ENCODE measurements at regions not wholly inside any gene's neighbourhood (a gene's known extent, or its start where the extent isn't known, plus 50 kb on each side); places are given as distances from the start of the nearest gene placed in this dataset.

DNA sequence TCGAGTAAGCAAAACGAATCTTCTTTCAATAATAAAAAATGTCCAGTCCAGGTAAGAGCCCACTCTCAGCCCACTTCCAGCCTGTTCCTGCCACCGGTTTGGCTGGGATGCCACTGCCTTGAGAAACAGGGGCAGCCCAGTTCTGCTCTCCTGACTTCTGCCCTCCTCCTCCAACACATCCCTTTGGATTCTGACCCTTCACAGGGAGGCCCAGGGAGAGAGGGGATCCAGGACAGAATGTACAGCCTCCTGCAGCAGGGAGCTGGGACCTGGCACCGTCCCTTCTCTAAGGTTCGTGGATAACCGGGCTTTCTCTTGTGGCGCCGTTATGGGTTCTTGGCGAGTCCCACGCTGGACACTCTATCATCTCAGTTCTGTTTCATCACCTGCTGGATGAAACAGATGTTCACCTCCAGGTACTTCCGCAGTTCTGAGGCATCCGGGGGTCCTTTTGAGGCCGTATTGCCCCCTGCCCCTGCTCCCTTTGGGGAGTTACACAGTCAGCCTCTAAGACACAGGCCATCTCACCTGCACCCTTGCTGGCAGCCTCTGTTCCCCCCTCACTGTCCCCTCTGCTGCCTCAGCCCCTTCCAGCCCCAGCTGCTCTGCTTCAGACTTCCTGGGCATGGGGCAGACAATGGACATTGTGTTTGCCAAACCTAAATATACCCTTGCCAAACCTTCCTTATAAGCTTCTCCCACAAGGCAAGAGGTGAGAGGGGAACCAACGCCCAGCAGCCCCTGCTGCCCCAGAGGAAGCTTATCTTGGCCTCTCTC is 203.8 kb upstream of the ZMIZ1 start:
- no peak for DNase-seq (ENCODE audit: low read depth in 4 of 4, low spot score in 2 of 4)

DNA sequence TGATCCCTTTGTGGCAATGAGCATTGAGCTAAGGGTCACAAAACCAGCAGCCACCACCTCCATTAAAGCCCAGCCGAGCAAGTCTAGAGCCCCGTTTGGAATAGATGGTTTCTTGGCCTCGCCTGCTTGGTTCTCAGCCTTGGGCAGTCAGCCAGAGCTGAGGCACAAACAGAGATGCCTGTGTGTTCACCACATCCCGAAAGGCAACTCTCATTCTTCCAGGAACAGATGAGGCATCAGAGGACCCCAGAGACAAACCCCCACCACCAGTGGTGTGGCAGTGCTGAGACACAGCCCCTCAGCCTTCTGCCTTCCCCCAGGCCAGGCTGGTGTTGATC is 203.3 kb upstream of the ZMIZ1 start:
- DNase-seq (ENCODE audit: low read depth in 4 of 4, low spot score in 2 of 4) = no peak

DNA sequence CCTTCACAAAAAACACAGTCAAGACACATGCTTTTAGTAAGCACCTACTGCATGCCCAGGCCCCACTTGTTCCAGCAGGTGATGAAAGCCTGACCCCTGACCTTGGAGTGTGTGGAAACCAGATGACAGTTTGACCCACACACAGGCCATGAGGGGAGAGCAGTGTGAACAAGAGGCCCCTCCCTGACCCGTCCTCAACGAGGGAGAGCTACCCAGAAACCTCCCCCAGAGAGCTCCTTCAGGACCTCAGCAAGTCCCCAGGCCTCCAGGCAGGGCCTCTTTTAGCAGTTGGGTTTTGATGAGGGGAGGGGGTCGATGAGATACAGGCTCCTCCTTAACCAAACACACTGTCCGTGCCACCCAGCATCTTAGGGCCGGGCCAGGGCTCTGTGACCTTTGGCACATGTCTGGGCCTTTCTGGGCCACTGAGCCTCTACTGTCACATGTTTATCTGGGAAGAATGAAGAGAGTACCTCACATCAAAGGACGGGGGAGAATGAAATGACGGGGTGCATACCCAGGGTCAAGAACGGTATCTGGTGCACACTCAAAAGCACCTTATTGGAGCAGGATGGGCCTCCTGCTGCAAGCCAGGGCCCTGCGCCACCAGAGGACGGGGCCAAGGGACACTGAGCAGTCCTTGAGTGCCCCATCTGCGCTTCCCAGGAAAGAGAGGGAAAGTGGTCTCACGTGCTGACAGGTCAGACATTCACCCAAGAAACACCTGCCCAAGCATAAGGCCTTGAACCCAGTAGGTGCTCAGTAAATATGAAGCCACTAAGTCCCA is 202.6 kb upstream of the ZMIZ1 start:
- no peak for DNase-seq (ENCODE audit: low read depth in 4 of 4, low spot score in 2 of 4)

DNA sequence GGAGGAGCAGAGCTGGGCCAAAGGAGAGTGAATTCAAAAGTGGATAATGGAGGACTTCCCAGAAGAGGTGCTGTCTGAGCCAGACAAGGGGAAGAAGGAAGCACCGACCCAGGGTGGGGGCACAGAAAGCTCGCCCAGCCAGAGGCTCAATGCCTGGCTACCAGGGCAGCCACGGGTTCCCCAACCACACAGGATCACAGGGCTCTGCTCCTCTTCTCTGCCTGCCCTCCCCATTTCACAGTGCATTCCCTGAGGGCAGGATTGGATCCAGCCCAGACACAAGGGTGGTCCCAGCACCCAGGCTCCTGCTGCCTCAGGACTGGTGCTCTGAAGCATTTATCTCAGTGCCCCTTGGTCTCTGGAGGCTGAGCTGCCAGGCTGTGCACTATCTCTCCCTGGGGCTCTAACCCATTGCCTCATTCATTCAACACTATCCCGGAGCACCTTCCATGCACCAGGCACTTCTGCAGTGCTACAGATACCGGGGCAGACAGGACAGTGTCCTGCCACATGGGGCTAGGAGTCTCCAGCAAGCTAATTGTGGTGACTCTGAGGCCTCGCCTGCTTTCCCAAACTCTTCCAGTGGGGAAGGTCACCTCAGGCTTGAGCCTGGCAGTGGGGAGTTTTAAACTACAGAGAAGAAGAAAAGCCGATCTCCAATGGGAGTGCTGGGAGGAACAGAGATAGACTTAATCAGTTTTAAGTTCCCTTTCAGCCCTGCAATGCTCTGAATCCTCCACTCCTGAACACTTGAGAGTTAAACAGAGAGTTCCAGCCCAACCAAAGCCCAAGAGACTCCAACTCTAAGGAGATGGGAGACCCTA is 201.8 kb upstream of the ZMIZ1 start:
- DNase-seq (ENCODE audit: low read depth in 4 of 4, low spot score in 2 of 4) = no peak

DNA sequence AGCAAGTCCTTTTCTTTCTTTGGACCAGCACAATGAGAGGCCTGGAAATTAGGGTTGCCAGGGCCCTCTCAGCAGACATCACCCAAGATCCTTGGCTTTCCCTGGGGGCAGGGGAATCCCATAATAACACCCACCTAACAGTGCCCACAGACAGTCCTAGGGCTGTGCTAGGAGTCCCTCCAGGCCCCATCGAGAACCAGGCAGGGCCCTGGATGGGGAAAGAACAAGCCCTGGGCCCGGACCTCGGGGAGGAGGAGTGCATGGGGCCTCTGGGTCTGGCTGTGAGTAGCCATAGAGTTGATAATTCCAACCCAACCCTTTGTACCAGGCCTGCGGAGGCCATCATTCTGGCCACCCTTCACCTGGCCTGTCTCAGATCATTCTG is 201.2 kb upstream of the ZMIZ1 start:
- no peak for DNase-seq (ENCODE audit: low read depth in 4 of 4, low spot score in 2 of 4)

DNA sequence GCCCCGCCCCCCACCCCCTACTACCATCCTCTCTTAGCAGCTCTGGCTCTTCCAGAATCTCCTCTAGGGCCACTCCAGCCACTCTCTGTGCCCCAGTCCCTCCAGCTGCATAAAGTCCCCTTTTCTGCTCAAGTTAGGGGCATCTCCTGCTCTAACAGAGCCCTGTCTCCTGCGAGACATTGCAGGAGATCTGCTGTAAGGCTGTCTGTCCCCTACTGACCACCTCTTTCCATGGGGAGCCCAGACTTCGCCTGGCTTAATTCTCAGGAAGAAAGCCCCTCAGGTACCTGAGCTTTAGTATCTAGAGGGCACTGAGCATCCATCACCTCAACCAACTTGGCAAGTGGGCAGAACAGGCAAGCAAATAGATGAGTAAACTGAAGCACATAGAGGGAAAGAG is 200.7 kb upstream of the ZMIZ1 start:
- DNase-seq (ENCODE audit: low read depth in 4 of 4, low spot score in 2 of 4) = no peak

DNA sequence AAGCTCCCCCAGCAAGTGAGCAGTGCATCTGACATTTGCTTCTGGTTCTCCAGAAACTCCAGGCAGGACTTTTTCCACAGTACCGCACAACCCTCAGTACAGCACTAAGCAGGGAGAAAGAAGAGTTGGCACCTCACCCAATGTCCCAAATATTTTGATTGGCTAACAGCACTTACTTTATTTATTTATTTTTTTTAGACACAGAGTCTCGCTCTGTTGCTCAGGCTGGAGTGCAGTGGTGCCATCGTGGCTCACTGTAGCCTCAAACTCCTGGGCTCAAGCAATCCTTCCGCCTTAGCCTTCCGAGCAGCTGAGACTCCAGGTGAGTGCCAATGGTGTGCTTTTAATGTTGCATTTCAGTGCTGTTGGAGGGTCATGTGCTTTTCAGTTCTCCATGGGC is 200.3 kb upstream of the ZMIZ1 start:
- DNase-seq (ENCODE audit: low read depth in 4 of 4, low spot score in 2 of 4) = no peak

DNA sequence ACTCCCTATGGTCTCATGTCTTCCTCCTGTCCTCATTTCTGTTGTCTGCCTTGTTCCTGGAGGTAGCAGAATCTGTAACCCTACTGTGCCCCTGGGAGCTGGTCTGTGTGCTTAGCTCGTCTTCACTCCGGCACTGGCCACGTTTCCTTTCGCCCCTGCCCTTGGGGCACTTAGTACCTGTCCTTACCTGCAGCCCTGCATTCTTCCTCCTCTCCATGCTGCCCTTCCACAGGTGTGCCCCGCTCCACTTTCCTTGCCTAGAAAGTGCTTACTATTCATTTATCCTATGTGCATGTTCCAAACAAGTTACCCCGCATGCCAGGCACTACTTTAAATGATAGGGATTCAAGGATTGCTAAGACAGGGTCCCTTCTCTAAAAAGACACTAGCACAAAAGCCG is 199.9 kb upstream of the ZMIZ1 start:
- no peak for DNase-seq (ENCODE audit: low read depth in 4 of 4, low spot score in 2 of 4)

DNA sequence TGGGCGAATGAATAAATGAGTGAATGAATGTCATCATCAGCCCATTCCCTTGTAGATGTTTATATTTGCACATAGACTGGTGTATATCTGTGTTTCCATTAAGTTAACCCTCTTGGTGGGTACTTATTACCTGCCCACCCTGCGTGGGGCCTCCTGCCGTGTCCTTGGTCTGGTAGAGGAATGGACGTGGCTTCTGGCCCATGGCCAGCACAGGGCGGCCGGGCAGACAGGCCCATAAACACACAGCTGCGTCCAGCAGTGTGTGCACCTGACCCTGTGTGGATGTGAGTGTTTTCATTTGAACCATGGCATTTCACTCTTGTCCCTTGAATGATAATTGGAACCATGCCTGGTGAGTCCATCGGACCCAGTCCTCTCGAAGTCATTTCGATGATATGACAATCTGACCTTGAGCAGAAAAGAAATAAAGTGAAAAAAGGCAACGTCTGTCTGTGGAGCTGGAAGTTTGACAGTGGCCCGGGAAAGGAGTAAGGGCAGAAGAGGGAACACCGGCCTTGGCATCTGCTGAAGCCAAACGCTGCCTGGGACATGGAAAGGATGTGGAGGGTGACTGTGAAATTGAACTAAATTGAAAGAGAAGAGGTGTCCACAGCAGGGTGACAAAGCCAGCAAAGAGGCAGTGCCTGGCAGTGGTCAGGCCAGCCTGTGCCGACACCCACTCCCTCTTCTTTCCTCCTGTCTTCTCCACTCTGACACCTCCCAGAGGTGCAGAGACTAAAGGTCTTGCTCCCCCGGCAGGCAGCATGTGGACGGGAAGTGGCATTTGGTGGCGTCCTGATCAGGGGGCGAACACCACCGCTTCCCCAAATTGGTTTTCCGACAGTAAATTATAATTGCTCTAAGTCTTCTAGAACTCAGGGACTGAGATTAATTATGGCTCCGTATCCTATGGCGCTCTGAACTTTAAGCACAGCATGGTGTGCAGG is 199.0 kb upstream of the ZMIZ1 start:
- DNase-seq (ENCODE audit: low read depth in 4 of 4, low spot score in 2 of 4) = no peak

DNA sequence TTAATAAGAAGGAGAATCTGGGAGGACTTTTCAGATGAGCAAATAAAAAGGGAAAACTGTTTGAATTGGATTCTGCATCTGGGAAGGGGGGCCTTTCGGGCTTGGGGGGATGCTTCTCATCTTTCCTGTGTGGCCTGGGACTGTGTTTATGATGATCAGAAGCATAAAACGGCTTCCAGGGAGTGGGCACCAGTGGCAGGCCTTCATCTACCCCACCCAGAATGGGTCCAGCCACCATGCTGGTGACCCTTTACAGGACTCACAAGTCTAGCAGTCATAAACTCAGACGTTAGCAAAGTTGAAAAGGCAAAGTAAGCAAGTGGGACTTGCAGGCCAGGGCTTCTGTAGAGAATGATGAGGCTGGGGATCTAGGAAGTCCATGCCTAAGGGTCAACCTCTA is 198.3 kb upstream of the ZMIZ1 start:
- no peak for DNase-seq (ENCODE audit: low read depth in 4 of 4, low spot score in 2 of 4)

DNA sequence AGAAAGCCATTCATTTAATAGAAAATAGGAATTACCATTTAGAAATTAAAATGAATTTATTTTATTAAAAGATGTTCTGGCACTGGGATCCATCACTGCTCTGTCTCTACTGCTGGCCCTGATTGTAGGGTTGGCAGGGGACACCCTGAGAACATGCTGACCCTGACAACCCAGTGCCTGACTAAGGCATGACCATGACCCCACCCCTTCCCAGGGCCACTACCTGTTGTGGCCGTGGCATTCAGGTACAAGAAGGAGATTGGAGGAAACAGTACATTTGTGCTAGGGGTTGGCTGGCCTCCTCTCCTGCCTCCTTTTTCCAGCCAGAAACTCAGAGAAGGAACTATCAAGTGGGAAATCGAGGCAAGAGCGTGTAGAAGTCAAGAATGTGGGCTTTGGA is 197.0 kb upstream of the ZMIZ1 start:
- no peak for DNase-seq (ENCODE audit: low read depth in 4 of 4, low spot score in 2 of 4)

DNA sequence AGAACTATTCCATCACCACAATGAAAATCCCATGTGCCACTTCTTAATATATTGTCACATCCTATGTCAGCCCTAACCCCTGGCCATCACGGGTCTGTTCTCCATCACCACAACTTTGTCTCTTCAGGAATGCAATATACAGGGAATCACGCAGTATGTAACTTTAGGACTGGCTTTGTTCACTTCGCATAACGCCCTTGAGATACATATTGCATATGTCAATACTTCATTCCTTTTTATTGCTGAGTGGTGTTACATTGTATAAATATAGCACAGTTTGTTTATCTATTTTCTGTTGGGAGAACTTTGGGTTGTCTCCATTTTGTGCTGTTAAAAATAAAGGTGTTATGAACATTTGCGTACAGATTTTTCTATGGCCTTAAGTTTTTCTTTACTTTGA is 195.4 kb upstream of the ZMIZ1 start:
- no peak for DNase-seq (ENCODE audit: low read depth in 4 of 4, low spot score in 2 of 4)

DNA sequence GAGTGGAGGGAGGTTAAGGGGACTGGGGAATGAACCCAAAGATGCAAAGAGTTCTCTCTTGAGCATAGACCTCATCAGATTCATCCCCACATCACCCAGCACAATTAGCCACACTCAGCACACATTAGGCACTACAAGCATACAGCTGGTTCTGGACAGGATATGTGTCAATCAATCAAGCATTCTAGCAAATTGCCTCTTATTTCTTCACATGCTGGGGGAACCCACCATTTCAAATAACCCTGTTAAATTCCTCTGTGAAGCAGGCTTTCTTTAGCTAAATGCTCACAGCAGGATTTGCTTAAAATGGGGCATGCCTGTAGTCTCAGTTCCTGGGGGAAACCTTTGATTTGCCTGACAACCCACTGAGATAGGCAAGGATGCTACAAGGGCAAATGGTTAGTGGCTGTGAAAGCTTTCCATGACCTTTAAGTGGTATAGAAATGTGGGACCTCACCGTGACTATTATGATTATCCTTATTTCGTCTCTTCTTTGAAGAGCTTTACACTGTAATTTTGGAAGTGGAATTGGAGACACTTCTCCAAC is 193.4 kb upstream of the ZMIZ1 start:
- no peak for DNase-seq (ENCODE audit: low read depth in 4 of 4, low spot score in 2 of 4)

DNA sequence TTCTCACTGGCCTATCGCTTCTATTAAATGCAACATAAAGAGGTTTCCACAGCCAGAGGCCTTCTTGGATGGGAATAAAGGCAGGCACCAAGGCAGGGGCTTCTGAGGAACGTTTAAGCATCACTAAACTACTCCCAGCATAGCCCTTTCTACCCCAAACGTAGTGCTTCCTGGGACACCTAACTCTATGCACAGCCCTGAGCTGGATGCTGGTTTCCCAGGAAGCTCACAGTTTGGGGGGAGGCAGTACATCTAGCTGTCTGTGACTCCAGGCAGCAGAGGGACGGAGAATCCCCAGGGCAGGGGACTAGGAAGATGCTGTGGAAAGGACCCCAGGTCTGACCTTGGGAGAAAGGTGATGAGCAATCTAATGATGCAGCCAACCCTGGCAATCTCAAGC is 192.8 kb upstream of the ZMIZ1 start:
- DNase-seq (ENCODE audit: low read depth in 4 of 4, low spot score in 2 of 4) = no peak

DNA sequence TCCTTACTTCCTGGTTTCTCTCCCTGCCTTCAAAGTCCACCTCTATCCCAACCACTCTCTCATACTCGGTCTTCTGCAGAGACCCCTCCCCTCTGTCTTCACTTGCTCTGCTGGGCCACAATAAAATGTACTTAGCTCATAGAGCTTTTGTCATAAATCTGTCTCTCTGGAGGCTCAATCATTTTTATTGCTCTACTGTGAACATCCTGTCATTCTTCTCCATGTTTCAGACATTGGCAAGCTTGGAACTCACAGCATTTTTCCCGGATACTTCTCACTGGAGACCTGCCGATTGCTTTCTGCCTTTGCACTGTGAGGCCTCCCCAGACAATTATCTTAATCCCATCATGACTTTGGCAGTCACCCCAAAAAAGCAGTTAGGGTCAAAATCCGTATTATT is 192.3 kb upstream of the ZMIZ1 start:
- DNase-seq (ENCODE audit: low read depth in 4 of 4, low spot score in 2 of 4) = no peak

DNA sequence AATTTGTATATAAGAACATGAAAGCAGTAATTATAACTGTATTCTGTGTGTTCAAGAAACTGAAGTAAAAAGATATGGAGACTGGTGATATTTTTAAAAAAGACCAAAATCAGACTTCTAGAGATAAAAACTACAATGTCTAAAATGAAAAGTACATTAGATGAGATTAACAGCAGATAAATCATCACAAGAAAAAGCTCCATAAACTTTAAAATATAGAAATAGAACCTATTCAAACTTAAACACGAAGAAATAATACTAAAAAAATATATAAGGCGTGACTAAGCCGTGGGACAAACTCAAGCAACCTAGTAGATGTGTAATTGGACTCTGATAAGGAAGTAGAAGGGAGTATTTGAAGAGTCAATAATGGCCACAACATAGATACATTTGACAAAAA is 189.1 kb upstream of the ZMIZ1 start:
- no peak for DNase-seq (ENCODE audit: low read depth in 4 of 4, low spot score in 2 of 4)

DNA sequence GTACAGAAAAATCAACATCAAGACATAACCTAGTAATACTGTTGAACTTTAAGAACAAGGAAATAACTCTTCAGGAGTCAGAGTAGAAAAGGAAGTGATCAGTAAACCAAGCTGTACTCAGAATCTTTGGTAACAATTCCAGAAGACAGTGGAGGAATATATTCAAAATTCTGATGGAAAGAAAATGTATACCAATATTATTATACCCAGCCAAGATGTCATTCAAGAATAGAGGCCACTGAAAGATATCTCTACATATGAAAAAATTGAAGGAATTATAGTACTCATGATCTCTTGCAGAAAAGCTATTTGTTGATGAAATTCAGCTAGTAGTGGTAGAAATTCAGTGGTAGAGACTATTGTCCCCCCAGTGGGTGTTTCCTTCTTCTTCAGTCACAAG is 182.6 kb upstream of the ZMIZ1 start:
- no peak for DNase-seq (ENCODE audit: low read depth in 4 of 4, low spot score in 2 of 4)

DNA sequence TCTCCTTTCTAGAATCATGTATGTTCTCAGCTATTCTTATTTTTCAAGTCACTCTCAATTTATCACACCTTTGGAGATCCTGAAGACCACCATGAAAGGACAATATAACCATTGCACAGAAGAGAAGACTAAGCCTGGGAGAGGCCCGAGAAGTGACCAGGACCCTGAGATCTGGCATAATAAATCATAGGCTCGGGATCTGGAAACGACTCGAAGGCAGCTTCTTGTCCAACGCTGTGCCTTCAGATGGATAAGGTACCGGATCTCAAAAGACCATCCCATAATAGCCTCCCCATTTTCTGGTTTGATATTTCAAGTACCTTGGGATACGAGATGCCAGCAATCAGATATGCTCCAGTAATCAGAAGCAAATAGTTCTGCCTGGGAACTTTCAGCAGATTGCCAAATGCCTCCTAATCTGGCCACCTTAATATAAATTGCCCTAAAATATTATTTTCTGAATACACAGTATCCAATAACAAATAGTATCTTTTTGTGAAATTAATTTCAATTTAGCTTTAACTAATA is 179.2 kb upstream of the ZMIZ1 start:
- DNase-seq (ENCODE audit: low read depth in 4 of 4, low spot score in 2 of 4) = no peak

DNA sequence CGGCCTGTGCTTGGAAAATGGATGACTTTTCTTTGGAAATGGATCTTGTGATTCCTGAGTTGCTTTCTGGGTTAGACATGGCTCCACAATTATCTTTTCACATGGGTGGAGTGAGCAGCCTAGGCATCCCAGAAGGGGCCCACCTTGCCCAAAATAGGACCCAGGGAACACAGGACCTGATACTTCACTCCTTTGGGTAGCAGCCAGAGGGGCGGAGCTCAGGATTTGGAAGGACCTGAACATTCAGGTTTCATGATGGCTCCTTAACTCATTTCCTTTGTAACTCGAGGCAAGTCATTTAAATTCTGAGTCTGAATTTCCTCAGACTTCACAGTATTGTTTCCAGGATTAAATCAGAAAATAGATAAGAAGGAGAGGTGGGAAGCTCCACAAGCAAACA is 178.3 kb upstream of the ZMIZ1 start:
- DNase-seq (ENCODE audit: low read depth in 4 of 4, low spot score in 2 of 4) = no peak

DNA sequence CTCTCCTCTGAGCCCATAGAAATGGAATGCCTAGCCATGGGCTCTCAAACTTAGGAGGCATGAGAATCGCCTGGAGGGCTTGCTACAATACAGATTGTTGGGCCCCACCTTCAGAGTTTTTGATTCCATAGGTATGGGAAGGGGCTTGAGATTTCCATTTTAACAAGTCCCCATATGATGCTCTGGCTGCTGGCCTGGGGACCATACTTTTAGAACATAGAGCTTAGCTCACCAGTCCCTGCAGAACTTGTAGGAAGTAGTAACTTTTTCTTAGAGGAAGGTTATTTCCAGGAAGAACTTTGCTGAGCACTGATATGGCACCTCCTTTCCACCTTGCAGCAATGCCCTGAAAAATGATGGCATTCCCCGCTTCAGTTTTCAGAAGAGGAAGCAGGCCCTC is 177.0 kb upstream of the ZMIZ1 start:
- DNase-seq (ENCODE audit: low read depth in 4 of 4, low spot score in 2 of 4) = no peak
